ENCODE measurements at regions not wholly inside any gene's neighbourhood (a gene's known extent, or its start where the extent isn't known, plus 50 kb on each side); places are given as distances from the start of the nearest gene placed in this dataset.

- no peak for TF ChIP-seq POLR2A (IDR thresholded peaks at IDR 0.05)
- no peak for TF ChIP-seq CTCF (IDR thresholded peaks at IDR 0.05)
These were observed 475.3 kb upstream of the NRP1 start for GRCh38 chr10:33809732-33810131.

Measured in uterus (tissue), 2 donors.